Thyroid gland (tissue), 4 donors: ENCODE measurements at regions not wholly inside any gene's neighbourhood (a gene's known extent, or its start where the extent isn't known, plus 50 kb on each side); places are given as distances from the start of the nearest gene placed in this dataset.

Source experiments
- POLR2A ChIP-seq, 2 donors: fragments of 450-650 bp; IDR thresholded peaks; one replicate each; pipeline ENCODE4 v1.6.1; 2017; ENCODE audit warnings: antibody characterized with exemption in 2 of 2, mild to moderate bottlenecking in 2 of 2, moderate library complexity in 1 of 2
- TF ChIP-seq, protein P1 (sequence below), 6 experiments: fragments of 200-600 bp in 3 of 6; fragments of 450-650 bp in 3 of 6; sonication (generic) in 3 of 6; IDR thresholded peaks; one replicate each; pipeline ENCODE4 v1.5.1; 2016 to 2019; ENCODE audit warnings: antibody characterized with exemption in 6 of 6, mild to moderate bottlenecking in 2 of 6, inconsistent platforms in 1 of 6, moderate library complexity in 1 of 6

GRCh38 chr15:91537856-91538255 lies 315.7 kb upstream of the SLCO3A1 start:
- TF ChIP-seq, protein P1, sequence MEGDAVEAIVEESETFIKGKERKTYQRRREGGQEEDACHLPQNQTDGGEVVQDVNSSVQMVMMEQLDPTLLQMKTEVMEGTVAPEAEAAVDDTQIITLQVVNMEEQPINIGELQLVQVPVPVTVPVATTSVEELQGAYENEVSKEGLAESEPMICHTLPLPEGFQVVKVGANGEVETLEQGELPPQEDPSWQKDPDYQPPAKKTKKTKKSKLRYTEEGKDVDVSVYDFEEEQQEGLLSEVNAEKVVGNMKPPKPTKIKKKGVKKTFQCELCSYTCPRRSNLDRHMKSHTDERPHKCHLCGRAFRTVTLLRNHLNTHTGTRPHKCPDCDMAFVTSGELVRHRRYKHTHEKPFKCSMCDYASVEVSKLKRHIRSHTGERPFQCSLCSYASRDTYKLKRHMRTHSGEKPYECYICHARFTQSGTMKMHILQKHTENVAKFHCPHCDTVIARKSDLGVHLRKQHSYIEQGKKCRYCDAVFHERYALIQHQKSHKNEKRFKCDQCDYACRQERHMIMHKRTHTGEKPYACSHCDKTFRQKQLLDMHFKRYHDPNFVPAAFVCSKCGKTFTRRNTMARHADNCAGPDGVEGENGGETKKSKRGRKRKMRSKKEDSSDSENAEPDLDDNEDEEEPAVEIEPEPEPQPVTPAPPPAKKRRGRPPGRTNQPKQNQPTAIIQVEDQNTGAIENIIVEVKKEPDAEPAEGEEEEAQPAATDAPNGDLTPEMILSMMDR (IDR thresholded peaks at IDR 0.05), result no peak
- no peak for TF ChIP-seq POLR2A (IDR thresholded peaks at IDR 0.05)
